Daoy (cell line): ENCODE measurements at regions not wholly inside any gene's neighbourhood (a gene's known extent, or its start where the extent isn't known, plus 50 kb on each side); places are given as distances from the start of the nearest gene placed in this dataset.

ENCODE experiments used
- DNase-seq: peaks from one replicate; pipeline ENCODE4 v3.0.0-alpha.2; 2015; ENCODE audit warnings: low read depth

- DNase-seq: no peak
Observed at GRCh38 chr9:118510711-118511110, 806.5 kb downstream of the TLR4 start.

- no peak for DNase-seq
Observed at GRCh38 chr9:118515947-118516346, 811.7 kb downstream of the TLR4 start.

- DNase-seq: no peak
Observed at GRCh38 chr9:118521261-118521660, 817.1 kb downstream of the TLR4 start.

DNA sequence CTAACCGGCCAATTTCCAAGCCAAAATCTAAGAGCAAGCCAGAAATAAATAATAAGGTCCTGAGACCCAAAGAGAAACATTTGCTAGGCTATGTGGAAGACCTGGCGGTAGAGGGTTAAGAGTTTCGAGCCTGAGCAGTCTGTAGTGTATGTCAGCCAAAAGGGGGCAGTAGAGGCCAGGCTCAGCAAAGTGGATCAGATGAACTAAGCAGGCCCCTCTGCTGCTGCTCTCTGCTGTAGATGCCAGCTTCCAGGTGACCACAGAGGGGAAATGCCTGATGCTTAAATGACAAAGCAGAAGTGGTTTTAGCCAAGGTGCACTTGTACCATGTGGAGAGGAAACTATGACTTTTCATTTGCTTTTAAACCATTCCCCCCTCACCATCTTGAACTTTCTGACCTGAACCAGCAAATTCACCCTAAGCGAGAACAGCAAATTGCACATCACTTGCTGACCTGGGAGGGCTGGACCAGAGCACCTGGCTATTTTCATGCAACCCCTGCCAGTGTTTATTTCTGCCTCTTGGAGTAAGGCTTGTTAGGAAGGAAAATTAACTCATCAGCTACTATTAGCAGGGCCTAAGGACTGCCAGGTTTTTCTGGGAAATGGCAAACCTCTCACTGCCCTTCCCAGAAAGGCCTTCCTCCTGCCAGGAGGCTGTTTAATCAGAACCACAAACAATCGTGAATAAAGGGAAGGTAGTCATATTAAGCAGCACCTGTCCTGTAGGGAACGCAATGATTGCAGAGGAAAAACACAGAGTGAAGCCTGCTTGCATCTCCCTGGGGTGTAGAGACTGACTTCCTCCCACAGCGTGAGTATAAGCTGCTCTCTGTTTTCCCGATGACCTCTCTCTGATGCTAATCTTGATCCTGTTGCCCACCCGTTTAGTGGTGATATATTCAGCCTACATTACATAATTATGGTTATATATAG is 818.2 kb downstream of the TLR4 start:
- no peak for DNase-seq

- DNase-seq: no peak
Observed at GRCh38 chr9:118527261-118527660, 823.1 kb downstream of the TLR4 start.

GRCh38 chr9:118529210-118529609 is 825.0 kb downstream of the TLR4 start:
- DNase-seq: no peak

GRCh38 chr9:118529624-118530214 is 825.5 kb downstream of the TLR4 start:
- no peak for DNase-seq

DNA sequence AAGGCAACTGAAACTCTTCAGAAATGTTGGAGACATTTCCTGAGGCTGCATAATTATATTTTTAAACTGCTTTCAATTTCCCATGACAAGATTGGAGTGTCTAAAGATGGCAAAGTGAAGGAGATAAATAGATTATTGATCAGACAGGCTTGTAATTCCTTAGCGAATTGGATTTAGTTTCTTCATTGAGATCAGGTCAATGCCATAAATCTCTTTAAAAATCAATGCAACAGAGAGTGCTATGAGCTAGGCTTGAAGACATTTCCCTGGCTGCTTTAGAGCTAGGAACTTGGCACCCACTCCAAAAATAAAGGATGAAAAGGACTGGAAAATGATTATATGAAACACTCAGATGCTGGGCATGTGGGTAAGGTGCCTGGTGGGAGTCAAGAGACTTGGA is 828.4 kb downstream of the TLR4 start:
- no peak for DNase-seq

- no peak for DNase-seq
Observed at GRCh38 chr9:118533101-118533500, 828.9 kb downstream of the TLR4 start.

- DNase-seq: no peak
Observed at GRCh38 chr9:118533850-118534249, 829.6 kb downstream of the TLR4 start.

- DNase-seq: no peak
Observed at GRCh38 chr9:118536153-118536552, 832.0 kb downstream of the TLR4 start.

DNA sequence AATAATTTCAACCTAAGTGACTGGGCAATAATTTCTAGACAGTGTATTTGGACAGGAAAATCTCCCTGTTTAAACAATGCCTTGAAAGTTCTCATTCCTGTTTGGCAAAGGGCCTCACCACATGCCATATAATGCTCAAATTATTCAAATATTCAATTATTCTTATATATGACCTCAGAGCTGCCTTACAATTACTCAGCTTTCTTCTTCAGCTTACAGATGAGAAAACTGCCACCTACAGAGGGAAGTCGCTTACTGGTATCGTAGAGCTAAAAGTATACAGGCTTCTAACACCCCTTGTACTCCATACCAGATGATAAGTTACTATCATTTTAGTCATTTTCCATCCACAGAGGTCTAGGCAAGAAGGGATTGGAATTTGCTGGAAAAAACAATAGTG is 830.3 kb downstream of the BRINP1 start:
- DNase-seq: no peak

- no peak for DNase-seq
Observed at GRCh38 chr9:118553465-118553864, 815.8 kb downstream of the BRINP1 start.

DNA sequence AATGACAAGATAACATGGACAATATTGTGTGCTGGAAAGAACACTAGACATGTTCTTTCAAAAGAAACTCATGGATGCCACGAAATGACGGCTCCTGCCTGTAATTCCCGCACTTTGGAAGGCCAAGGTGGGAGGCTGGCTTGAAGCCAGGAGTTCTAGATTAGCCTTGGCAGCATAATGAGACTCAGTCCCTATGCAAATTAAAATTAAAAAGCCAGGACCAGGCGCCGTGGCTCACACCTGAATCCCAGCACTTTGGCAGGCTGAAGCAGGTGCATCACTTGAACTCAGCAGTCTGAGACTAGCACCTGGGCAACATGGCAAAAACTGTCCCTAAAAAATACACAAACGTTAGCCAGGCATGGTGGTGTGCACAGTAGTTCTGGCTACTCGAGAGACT is 814.2 kb downstream of the BRINP1 start:
- DNase-seq: no peak

DNA sequence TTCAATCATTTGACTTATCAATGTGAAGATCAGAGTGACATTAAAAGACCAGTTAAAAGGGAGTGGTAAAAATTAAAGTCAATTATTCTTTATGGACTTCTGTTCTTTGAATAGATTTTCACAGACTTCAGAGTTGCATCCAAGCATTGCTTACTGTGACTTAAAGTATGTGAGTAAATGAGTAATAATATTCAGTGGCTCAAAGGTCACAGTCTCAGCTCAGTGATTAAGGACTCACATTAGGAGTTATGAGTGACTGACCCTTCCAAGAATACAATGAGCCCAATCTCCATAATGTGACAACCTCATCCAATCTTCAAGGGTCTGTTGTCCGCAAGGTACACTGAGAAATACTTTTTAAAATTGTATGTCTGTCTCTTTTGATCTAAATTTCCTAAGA is 811.2 kb downstream of the BRINP1 start:
- DNase-seq: no peak

- DNase-seq: no peak
Observed at GRCh38 chr9:118558891-118559290, 810.3 kb downstream of the BRINP1 start.

- no peak for DNase-seq
Observed at GRCh38 chr9:118561051-118561450, 808.2 kb downstream of the BRINP1 start.

GRCh38 chr9:118563677-118564076 is 805.6 kb downstream of the BRINP1 start:
- no peak for DNase-seq

- no peak for DNase-seq
Observed at GRCh38 chr9:118567861-118568260, 801.4 kb downstream of the BRINP1 start.

DNA sequence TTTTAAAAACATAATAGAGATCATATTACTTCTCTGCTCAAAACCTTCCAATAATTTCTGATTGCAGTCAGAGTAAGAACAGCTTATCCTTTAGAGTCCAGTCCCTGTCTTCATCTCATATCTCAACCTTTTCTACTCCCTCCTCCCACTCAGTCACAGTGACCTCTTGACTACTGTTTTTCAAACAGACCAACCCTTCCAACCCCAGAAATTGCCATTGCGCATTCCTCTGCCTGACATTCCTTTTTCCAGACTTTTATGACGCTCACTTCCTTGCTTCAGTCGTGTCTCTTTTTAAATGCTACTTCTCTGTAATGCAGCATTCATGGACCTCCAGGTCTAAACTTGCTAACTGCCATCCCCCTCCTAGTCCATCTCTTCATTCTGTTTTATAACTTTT is 800.5 kb downstream of the BRINP1 start:
- DNase-seq: no peak

DNA sequence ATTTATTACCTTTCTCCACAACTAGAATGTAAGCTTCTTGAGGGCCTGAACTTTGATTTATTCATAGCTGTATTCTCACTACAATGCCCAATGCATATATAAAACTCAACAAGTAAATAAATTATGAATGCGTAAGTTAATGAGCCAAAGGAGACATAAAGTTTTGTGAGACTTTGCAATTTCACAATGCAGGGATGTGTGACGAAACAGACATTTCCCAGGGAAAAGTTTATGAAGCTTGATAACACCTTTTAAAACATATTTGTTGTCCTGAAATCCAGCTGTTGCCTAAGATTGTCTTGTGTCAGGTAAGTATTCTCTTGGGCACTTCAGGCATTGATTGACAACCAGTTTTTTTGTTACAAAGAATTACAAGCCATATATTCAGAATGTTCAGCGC is 800.1 kb downstream of the BRINP1 start:
- no peak for DNase-seq

- no peak for DNase-seq
Observed at GRCh38 chr9:118570066-118570465, 799.2 kb downstream of the BRINP1 start.

DNA sequence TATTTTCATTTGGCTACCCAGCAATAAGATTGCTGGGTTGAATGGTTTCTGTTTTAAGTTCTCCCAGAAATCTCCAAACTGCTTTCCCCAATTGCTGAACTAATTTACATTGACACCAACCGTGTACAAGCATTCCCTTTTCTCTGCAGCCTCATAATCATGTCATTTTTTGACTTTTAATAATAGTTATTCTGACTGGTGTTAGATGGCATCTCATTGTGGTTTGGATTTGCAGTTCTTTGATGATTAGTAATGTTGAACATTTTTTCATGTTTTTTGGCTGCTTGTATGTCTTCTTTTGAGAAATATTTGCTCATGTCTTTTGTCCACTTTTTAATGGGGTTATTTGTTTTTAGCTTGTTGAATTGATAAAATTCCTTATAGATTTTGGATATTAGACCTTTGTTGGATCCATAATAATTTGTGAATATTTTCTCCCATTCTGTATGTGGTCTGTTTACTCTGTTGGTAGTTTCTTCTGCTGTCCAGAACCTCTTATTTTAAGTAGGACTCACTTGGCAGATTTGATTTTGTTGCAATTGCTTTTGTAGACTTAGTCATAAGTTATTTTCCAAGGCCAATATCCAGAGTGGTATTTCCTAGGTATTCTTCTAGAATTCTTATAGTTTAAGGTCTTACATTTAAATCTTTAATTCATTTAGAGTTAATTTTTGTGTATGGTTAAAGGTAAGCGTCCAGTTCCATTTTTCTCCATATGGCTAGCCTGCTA is 793.7 kb downstream of the BRINP1 start:
- no peak for DNase-seq
